SK-N-SH (cell line): ENCODE measurements at regions not wholly inside any gene's neighbourhood (a gene's known extent, or its start where the extent isn't known, plus 50 kb on each side); places are given as distances from the start of the nearest gene placed in this dataset.

ENCODE experiments used
- CTCF ChIA-PET: fragments of 300-600, 350-600 bp; formaldehyde crosslinking; extraction: SDS; loops from one replicate; lab custom pipeline; 2021; lab: Yijun Ruan, JAX
- POLR2A ChIA-PET: fragments of 350-600 bp; sonication (Branson Sonifier 250); formaldehyde crosslinking; extraction: SDS; loops from one replicate; lab custom pipeline; 2020; ENCODE audit warnings: antibody characterized with exemption, inconsistent platforms; lab: Yijun Ruan, JAX
- DNase-seq: peaks from one replicate; pipeline ENCODE4 v3.0.0; 2012
- H2AFZ ChIP-seq: fragments of 200-600 bp; sonication (generic); 2 replicates; pipeline ENCODE4 v1.8.1; 2016; ENCODE audit warnings: antibody characterized with exemption, mild to moderate bottlenecking, low read depth
- H3F3A ChIP-seq: fragments of 200-600 bp; sonication (generic); replicated peaks from 2 replicates; pipeline ENCODE3; 2016; ENCODE audit warnings: antibody characterized with exemption, mild to moderate bottlenecking; ENCODE audit not compliant: insufficient read depth
- H3K27ac ChIP-seq, 2 experiments: fragments of 200-500 bp in 1 of 2; fragments of 200-600 bp in 1 of 2; sonication (Bioruptor generic) in 1 of 2; sonication (generic), shearing (Covaris generic) in 1 of 2; 2 replicates each; pipeline versions ENCODE4 v1.5.1 to v1.6.1; 2014 to 2016; ENCODE audit warnings: low read depth in 2 of 2, inconsistent platforms in 1 of 2, low read length in 1 of 2, mild to moderate bottlenecking in 1 of 2, mixed read lengths in 1 of 2
- H3K27me3 ChIP-seq: fragments of 200-600 bp; sonication (generic), shearing (Covaris generic); 2 replicates; pipeline ENCODE4 v1.6.1; 2016; ENCODE audit warnings: mixed run types; ENCODE audit not compliant: insufficient read depth
- H3K36me3 ChIP-seq, 2 experiments: fragments of 200-500 bp in 1 of 2; fragments of 200-600 bp in 1 of 2; sonication (Bioruptor generic) in 1 of 2; sonication (generic) in 1 of 2; replicated peaks in 1 of 2; 2 replicates each; pipeline versions ENCODE3 to v1.5.1; 2014 to 2016; ENCODE audit warnings: low read length in 1 of 2, mild to moderate bottlenecking in 1 of 2; ENCODE audit not compliant: insufficient read depth in 2 of 2, control insufficient read depth in 1 of 2
- H3K4me1 ChIP-seq, 2 experiments: fragments of 200-500 bp in 1 of 2; fragments of 200-600 bp in 1 of 2; sonication (Bioruptor generic) in 1 of 2; sonication (generic), shearing (Covaris generic) in 1 of 2; 2 replicates each; pipeline versions ENCODE4 v1.5.1 to v1.6.1; 2014 to 2016; ENCODE audit warnings: low read depth in 1 of 2, low read length in 1 of 2, mixed run types in 1 of 2; ENCODE audit not compliant: insufficient read depth in 2 of 2, control insufficient read depth in 1 of 2
- H3K4me2 ChIP-seq: fragments of 200-600 bp; sonication (generic), shearing (Covaris generic); 2 replicates; pipeline ENCODE4 v1.6.1; 2017; ENCODE audit warnings: mixed run types
- H3K4me3 ChIP-seq, 2 experiments: fragments of 200-500 bp in 1 of 2; fragments of 200-600 bp in 1 of 2; sonication (Bioruptor generic) in 1 of 2; sonication (generic), shearing (Covaris generic) in 1 of 2; 2 replicates each; pipeline versions ENCODE4 v1.5.1 to v1.8.1; 2014 to 2016; ENCODE audit warnings: low read depth in 2 of 2, inconsistent platforms in 1 of 2, low read length in 1 of 2, mild to moderate bottlenecking in 1 of 2, mixed read lengths in 1 of 2, moderate library complexity in 1 of 2
- H3K79me2 ChIP-seq: fragments of 200-600 bp; sonication (generic); 2 replicates; pipeline ENCODE4 v1.8.1; 2017; ENCODE audit warnings: mild to moderate bottlenecking; ENCODE audit not compliant: insufficient read depth
- H3K9ac ChIP-seq: fragments of 200-600 bp; sonication (generic); 2 replicates; pipeline ENCODE4 v1.6.1; 2017; ENCODE audit warnings: mixed run types
- H3K9me2 ChIP-seq: fragments of 200-600 bp; sonication (generic); 2 replicates; pipeline ENCODE4 v1.6.1; 2017; ENCODE audit warnings: mixed run types
- H3K9me3 ChIP-seq: fragments of 200-600 bp; sonication (generic); 2 replicates; pipeline ENCODE4 v1.6.1; 2017; ENCODE audit warnings: mixed run types, mild to moderate bottlenecking, moderate library complexity
- H4K20me1 ChIP-seq: fragments of 200-600 bp; sonication (generic); 2 replicates; pipeline ENCODE4 v1.6.1; 2017; ENCODE audit warnings: mild to moderate bottlenecking, mixed run types; ENCODE audit not compliant: insufficient read depth
- EP300 ChIP-seq, 2 experiments: IDR thresholded peaks; 2 replicates each; pipeline versions ENCODE4 v1.4.0 to v1.6.1; 2012; ENCODE audit warnings: borderline replicate concordance in 1 of 2, low read depth in 1 of 2, low read length in 1 of 2
- FOSL2 ChIP-seq: IDR thresholded peaks from 2 replicates; pipeline ENCODE4 v1.4.0; 2012; ENCODE audit warnings: low read depth, mild to moderate bottlenecking, moderate library complexity, borderline replicate concordance
- JUND ChIP-seq: IDR thresholded peaks from 2 replicates; pipeline ENCODE4 v1.4.0; 2012
- MEF2A ChIP-seq: IDR thresholded peaks from 2 replicates; pipeline ENCODE4 v1.4.0; 2012; ENCODE audit warnings: low read depth, borderline replicate concordance
- NFIC ChIP-seq: IDR thresholded peaks from 2 replicates; pipeline ENCODE4 v1.4.0; 2012; ENCODE audit warnings: borderline replicate concordance
- NRF1 ChIP-seq: IDR thresholded peaks from 2 replicates; pipeline ENCODE4 v1.6.1; 2012; ENCODE audit warnings: low read depth, mild to moderate bottlenecking, low read length
- PBX3 ChIP-seq: IDR thresholded peaks from 2 replicates; pipeline ENCODE4; 2012
- POLR2AphosphoS5 ChIP-seq: IDR thresholded peaks from 2 replicates; pipeline ENCODE4 v1.6.1; 2012; ENCODE audit warnings: low read depth, low read length
- RXRA ChIP-seq: IDR thresholded peaks from 2 replicates; pipeline ENCODE4 v1.4.0; 2012; ENCODE audit warnings: low read depth, mild to moderate bottlenecking, borderline replicate concordance
- TCF12 ChIP-seq: IDR thresholded peaks from 2 replicates; pipeline ENCODE4 v1.4.0; 2012
- TEAD4 ChIP-seq: IDR thresholded peaks from 2 replicates; pipeline ENCODE4 v1.4.0; 2012; ENCODE audit warnings: mild to moderate bottlenecking, borderline replicate concordance; ENCODE audit not compliant: insufficient read depth
- USF2 ChIP-seq: fragments of 150-350 bp; IDR thresholded peaks from 2 replicates; pipeline ENCODE4 v1.6.1; 2017; ENCODE audit warnings: antibody characterized with exemption, low read length, low read depth, borderline replicate concordance
- ZBTB33 ChIP-seq: IDR thresholded peaks from 2 replicates; pipeline ENCODE4 v1.4.0; 2012; ENCODE audit warnings: low read depth, borderline replicate concordance
- WGBS: methylation state at CpG from one replicate; pipeline ENCODE4 v1.1.6; 2017; ENCODE audit warnings: low lambda C conversion rate; 5-methylcytosine and 5-hydroxymethylcytosine counted together
- TF ChIP-seq, protein P1 (sequence below): IDR thresholded peaks from 2 replicates; pipeline ENCODE4 v1.4.0; 2012; ENCODE audit warnings: low read depth, borderline replicate concordance

DNA sequence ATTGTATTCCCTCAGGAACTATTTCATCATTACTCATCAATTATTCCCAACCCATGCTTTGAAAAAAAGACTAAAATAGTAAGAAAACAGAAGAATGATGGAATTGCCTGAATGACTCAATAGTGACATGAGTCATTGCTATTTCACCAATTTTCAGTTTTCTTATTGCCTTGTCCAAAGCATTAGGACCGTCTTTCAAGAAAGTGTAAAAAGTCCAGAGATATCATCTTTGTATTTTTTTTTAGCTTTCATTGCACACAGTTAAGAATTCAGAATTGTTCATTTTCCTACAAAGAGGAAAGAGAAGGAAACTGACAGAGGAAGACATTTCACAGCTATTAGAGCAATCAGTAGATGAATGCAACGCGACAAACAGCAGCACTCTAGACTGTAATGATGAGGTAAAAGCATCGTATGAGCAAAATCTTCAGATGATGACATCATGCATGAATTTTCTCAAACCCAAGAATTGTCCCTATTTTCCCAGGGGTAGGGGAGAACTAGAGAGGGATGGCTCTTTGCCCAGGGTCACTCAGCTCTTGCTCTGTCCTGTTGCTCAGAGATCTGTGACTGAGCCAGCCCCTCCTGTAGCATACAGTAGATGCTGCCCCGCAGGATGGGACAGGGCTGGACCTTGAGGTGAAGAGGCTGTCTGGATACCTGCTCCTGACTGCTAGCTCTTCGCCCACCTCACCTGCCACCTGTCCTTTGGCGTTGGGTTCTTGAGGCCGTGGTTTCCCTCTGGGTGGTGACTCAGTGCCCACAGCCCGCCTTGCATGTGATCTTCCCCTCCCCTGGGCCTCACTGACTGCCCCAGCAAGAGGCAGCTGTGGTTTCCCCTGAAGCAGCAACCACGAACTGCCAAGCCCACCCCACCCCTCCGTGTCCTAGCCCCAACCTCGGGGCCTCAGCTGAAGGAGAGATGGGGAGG, 84.8 kb downstream of the PPCDC start:
- no peaks in the 10 kb centered on the region for H4K20me1 ChIP-seq
- peak; percentile 94 for TF ChIP-seq MEF2A
- TF ChIP-seq, protein P1, sequence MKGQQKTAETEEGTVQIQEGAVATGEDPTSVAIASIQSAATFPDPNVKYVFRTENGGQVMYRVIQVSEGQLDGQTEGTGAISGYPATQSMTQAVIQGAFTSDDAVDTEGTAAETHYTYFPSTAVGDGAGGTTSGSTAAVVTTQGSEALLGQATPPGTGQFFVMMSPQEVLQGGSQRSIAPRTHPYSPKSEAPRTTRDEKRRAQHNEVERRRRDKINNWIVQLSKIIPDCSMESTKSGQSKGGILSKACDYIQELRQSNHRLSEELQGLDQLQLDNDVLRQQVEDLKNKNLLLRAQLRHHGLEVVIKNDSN, result no peak
- no peak for TF ChIP-seq NRF1
- TF ChIP-seq JUND, result peak; percentile 97
- peak; percentile 42; the same call in 1 of the 2 replicates for TF ChIP-seq POLR2AphosphoS5
- peak; percentile 76; the same call in 1 of the 2 replicates for TF ChIP-seq TEAD4
- peak; percentile 97 for TF ChIP-seq FOSL2
- TF ChIP-seq ZBTB33, result peak; percentile 51; the same call in 1 of the 2 replicates
- peak; percentile 75 for TF ChIP-seq TCF12
- peak in 1 of 2 experiments; percentile 70; a peak in 1 of 4 replicates for TF ChIP-seq EP300 (IDR thresholded peaks at IDR 0.05; ENCODE audit: borderline replicate concordance in 1 of 2, low read depth in 1 of 2, low read length in 1 of 2)
- peak; percentile 84 for TF ChIP-seq PBX3
- peak; percentile 57; the same call in 1 of the 2 replicates for TF ChIP-seq NFIC
- TF ChIP-seq RXRA, result 0 out of 2 replicates have a peak, but pooled peaks have one; percentile 46
- no peak for TF ChIP-seq USF2
- no peaks in the 10 kb centered on the region; the same call in 1 of the 2 replicates for H3K9me3 ChIP-seq
- H3K4me3 ChIP-seq, result no peak overlapping the region
- H3F3A ChIP-seq, result peaks cover 22% of the 10 kb centered on the region
- no peak overlapping the region for H3K9ac ChIP-seq
- ChIA-PET CTCF (interaction anchor here (1.1 to 2.1 kb wide), 2 partner anchors 10 to 94 kb away, joined by 3 to 5 read pairs; partner anchors contain the start of gene C15orf39), POLR2A (no interaction called here)
- no peaks in the 10 kb centered on the region for H3K36me3 ChIP-seq
- H3K27ac ChIP-seq, result peak overlapping the region in 1 of 2 experiments; percentile 79; a peak in 2 of 4 replicates
- H3K9me2 ChIP-seq, result no peaks in the 10 kb centered on the region
- H3K27me3 ChIP-seq, result no peaks in the 10 kb centered on the region
- no peak overlapping the region for H2AFZ ChIP-seq
- WGBS, result 38% methylated on average over 8 of the region's 12 CpGs
- DNase-seq, result no peak
- H3K79me2 ChIP-seq, result no peaks in the 10 kb centered on the region
- H3K4me2 ChIP-seq, result peak overlapping the region; percentile 68
- peaks cover 0 to 13% of the 10 kb centered on the region in 2 experiments; a peak in 2 of 4 replicates for H3K4me1 ChIP-seq
